SK-N-SH treated with all-trans-retinoic acid at 6 μM for 48 hours (cell line): ENCODE measurements at regions not wholly inside any gene's neighbourhood (a gene's known extent, or its start where the extent isn't known, plus 50 kb on each side); places are given as distances from the start of the nearest gene placed in this dataset.

Source experiments
- ATAC-seq: fragments of 200-7000 bp; cut with Tn5 transposase; 3 replicates; pipeline ENCODE4 v1.9.1; 2020; ENCODE audit warnings: mild to moderate bottlenecking, moderate library complexity
- ARNTL ChIP-seq: fragments of 450-650 bp; formaldehyde crosslinking; IDR thresholded peaks from 2 replicates; pipeline ENCODE4 v1.5.0; 2020; ENCODE audit warnings: low read depth, mild to moderate bottlenecking, moderate library complexity, borderline replicate concordance
- BACH2 ChIP-seq: fragments of 250-450 bp; sonication (Bioruptor Pico); IDR thresholded peaks from 2 replicates; pipeline ENCODE4 v1.9.0; 2021; ENCODE audit warnings: mild to moderate bottlenecking, borderline replicate concordance
- CSDC2 ChIP-seq: fragments of 250-450 bp; sonication (Bioruptor Pico); IDR thresholded peaks from 2 replicates; pipeline ENCODE4 v1.5.0; 2020; ENCODE audit warnings: mild to moderate bottlenecking, moderate library complexity
- ESRRG ChIP-seq: fragments of 250-450 bp; sonication (Bioruptor Pico); IDR thresholded peaks from 2 replicates; pipeline ENCODE4 v1.6.1; 2021; ENCODE audit warnings: mild to moderate bottlenecking
- GLIS3 ChIP-seq: fragments of 250-450 bp; sonication (Bioruptor Pico); IDR thresholded peaks from 2 replicates; pipeline ENCODE4 v1.5.0; 2020; ENCODE audit warnings: mild to moderate bottlenecking, moderate library complexity
- ISL1 ChIP-seq: fragments of 250-450 bp; sonication (Bioruptor Pico); IDR thresholded peaks from 2 replicates; pipeline ENCODE4 v2.1.2; 2022; ENCODE audit warnings: mild to moderate bottlenecking, moderate library complexity
- OSR1 ChIP-seq: fragments of 250-450 bp; sonication (Bioruptor Pico); IDR thresholded peaks from 2 replicates; pipeline ENCODE4 v1.8.0; 2022; ENCODE audit warnings: moderate library complexity, mild to moderate bottlenecking, inconsistent platforms
- RARB ChIP-seq: fragments of 250-450 bp; sonication (Bioruptor Pico); IDR thresholded peaks from 2 replicates; pipeline ENCODE4 v1.8.0; 2021; ENCODE audit warnings: mild to moderate bottlenecking, moderate library complexity
- SNAI2 ChIP-seq: fragments of 250-450 bp; sonication (Bioruptor Pico); IDR thresholded peaks from 2 replicates; pipeline ENCODE4 v1.5.0; 2020; ENCODE audit warnings: mild to moderate bottlenecking, moderate library complexity
- TCF4 ChIP-seq: fragments of 250-450 bp; sonication (Bioruptor Pico); IDR thresholded peaks from 2 replicates; pipeline ENCODE4 v1.8.0; 2021; ENCODE audit warnings: mild to moderate bottlenecking, moderate library complexity, borderline replicate concordance
- TOX ChIP-seq: fragments of 250-450 bp; sonication (Bioruptor Pico); IDR thresholded peaks from 2 replicates; pipeline ENCODE4 v1.8.0; 2021; ENCODE audit warnings: mild to moderate bottlenecking, moderate library complexity, borderline replicate concordance
- ZC3H10 ChIP-seq: fragments of 250-450 bp; sonication (Bioruptor Pico); IDR thresholded peaks from 2 replicates; pipeline ENCODE4 v1.5.1; 2021; ENCODE audit warnings: mild to moderate bottlenecking, moderate library complexity
- ZFP3 ChIP-seq: fragments of 250-450 bp; sonication (Bioruptor Pico); IDR thresholded peaks from 2 replicates; pipeline ENCODE4 v1.5.0; 2020; ENCODE audit warnings: mild to moderate bottlenecking, moderate library complexity
- ZFP30 ChIP-seq: fragments of 450-650 bp; formaldehyde crosslinking; IDR thresholded peaks from 2 replicates; pipeline ENCODE4 v1.5.0; 2022; ENCODE audit warnings: mild to moderate bottlenecking, moderate library complexity
- ZNF565 ChIP-seq: fragments of 450-650 bp; formaldehyde crosslinking; conservative IDR thresholded peaks from 2 replicates; pipeline ENCODE4 v1.5.0; 2020; ENCODE audit warnings: low read depth, mild to moderate bottlenecking, moderate library complexity
- ZNF70 ChIP-seq: fragments of 450-650 bp; formaldehyde crosslinking; IDR thresholded peaks from 2 replicates; pipeline ENCODE4 v1.5.0; 2020; ENCODE audit warnings: mild to moderate bottlenecking, moderate library complexity
- ZNF8 ChIP-seq: fragments of 450-650 bp; formaldehyde crosslinking; IDR thresholded peaks from 2 replicates; pipeline ENCODE4 v1.5.0; 2020; ENCODE audit warnings: mild to moderate bottlenecking, moderate library complexity
- TF ChIP-seq, protein P1 (sequence below): fragments of 250-450 bp; sonication (Bioruptor Pico); IDR thresholded peaks from 2 replicates; pipeline ENCODE4 v1.8.0; 2021; ENCODE audit warnings: low read depth, mild to moderate bottlenecking, moderate library complexity, borderline replicate concordance
- TF ChIP-seq, protein P2 (sequence below): fragments of 250-450 bp; sonication (Bioruptor Pico); IDR thresholded peaks from 2 replicates; pipeline ENCODE4 v1.8.0; 2020; ENCODE audit warnings: mild to moderate bottlenecking, moderate library complexity, borderline replicate concordance
- TF ChIP-seq, protein P3 (sequence below): fragments of 250-450 bp; sonication (Bioruptor Pico); IDR thresholded peaks from 2 replicates; pipeline ENCODE4 v1.5.1; 2021; ENCODE audit warnings: mild to moderate bottlenecking, moderate library complexity
- TF ChIP-seq, protein P4 (sequence below): fragments of 250-450 bp; sonication (Bioruptor Pico); IDR thresholded peaks from 2 replicates; pipeline ENCODE4 v1.5.0; 2020; ENCODE audit warnings: mild to moderate bottlenecking, moderate library complexity
- TF ChIP-seq, protein P5 (sequence below): fragments of 250-450 bp; sonication (Bioruptor Pico); IDR thresholded peaks from 2 replicates; pipeline ENCODE4 v1.5.1; 2020; ENCODE audit warnings: low read depth, mild to moderate bottlenecking, moderate library complexity

DNA sequence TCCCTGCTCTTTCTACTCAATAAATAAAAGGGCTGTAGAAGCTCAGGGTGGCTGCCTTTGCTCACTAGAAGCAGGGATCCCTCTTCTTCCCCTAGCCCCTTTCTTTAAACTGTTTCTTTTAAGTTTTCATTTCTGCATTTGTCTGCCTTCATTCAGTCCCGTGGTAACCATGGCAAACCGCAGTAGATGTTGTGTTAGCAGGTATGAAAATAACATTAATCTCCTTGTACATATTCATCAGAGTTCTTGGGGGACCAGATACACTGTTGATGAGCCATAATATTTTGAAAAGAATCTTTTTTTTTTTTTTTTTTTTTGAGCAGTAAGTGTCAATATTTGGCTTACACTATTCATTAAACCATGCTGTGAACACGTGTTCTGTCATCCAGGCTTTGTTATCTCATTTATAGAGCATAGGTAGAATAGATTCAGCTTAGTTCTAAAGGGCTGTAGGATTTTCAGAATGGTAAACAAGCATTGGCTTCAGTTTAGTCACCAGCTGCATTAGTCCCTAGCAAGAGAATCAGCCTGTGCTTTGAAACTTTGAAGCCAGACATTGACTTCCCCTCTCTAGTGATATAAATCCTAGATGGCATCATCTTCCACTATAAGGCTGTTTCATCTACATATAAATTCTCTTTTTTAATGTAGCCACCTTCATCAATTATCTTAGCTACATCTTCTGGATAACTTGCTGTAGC is 59.4 kb upstream of the SPRY2 start:
- ATAC-seq = no peak
- no peak for TF ChIP-seq ZFP3 (CRISPR knock-in tag)
- no peak for TF ChIP-seq TOX (CRISPR knock-in tag)
- no peak for TF ChIP-seq RARB (CRISPR knock-in tag)
- TF ChIP-seq, protein P1, sequence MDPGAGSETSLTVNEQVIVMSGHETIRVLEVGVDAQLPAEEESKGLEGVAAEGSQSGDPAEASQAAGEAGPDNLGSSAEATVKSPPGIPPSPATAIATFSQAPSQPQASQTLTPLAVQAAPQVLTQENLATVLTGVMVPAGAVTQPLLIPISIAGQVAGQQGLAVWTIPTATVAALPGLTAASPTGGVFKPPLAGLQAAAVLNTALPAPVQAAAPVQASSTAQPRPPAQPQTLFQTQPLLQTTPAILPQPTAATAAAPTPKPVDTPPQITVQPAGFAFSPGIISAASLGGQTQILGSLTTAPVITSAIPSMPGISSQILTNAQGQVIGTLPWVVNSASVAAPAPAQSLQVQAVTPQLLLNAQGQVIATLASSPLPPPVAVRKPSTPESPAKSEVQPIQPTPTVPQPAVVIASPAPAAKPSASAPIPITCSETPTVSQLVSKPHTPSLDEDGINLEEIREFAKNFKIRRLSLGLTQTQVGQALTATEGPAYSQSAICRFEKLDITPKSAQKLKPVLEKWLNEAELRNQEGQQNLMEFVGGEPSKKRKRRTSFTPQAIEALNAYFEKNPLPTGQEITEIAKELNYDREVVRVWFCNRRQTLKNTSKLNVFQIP (CRISPR knock-in tag) = no peak
- TF ChIP-seq ZNF565 = no peak
- TF ChIP-seq TCF4 = no peak
- no peak for TF ChIP-seq OSR1 (CRISPR knock-in tag)
- TF ChIP-seq ISL1 (CRISPR knock-in tag) = no peak
- TF ChIP-seq, protein P2, sequence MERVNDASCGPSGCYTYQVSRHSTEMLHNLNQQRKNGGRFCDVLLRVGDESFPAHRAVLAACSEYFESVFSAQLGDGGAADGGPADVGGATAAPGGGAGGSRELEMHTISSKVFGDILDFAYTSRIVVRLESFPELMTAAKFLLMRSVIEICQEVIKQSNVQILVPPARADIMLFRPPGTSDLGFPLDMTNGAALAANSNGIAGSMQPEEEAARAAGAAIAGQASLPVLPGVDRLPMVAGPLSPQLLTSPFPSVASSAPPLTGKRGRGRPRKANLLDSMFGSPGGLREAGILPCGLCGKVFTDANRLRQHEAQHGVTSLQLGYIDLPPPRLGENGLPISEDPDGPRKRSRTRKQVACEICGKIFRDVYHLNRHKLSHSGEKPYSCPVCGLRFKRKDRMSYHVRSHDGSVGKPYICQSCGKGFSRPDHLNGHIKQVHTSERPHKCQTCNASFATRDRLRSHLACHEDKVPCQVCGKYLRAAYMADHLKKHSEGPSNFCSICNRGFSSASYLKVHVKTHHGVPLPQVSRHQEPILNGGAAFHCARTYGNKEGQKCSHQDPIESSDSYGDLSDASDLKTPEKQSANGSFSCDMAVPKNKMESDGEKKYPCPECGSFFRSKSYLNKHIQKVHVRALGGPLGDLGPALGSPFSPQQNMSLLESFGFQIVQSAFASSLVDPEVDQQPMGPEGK (CRISPR knock-in tag) = no peak
- TF ChIP-seq BACH2 (CRISPR knock-in tag) = no peak
- no peak for TF ChIP-seq CSDC2 (CRISPR knock-in tag)
- no peak for TF ChIP-seq ZNF8 (CRISPR knock-in tag)
- TF ChIP-seq, protein P3, sequence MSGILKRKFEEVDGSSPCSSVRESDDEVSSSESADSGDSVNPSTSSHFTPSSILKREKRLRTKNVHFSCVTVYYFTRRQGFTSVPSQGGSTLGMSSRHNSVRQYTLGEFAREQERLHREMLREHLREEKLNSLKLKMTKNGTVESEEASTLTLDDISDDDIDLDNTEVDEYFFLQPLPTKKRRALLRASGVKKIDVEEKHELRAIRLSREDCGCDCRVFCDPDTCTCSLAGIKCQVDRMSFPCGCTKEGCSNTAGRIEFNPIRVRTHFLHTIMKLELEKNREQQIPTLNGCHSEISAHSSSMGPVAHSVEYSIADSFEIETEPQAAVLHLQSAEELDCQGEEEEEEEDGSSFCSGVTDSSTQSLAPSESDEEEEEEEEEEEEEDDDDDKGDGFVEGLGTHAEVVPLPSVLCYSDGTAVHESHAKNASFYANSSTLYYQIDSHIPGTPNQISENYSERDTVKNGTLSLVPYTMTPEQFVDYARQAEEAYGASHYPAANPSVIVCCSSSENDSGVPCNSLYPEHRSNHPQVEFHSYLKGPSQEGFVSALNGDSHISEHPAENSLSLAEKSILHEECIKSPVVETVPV (CRISPR knock-in tag) = no peak
- TF ChIP-seq ZNF70 (CRISPR knock-in tag) = no peak
- no peak for TF ChIP-seq ESRRG (CRISPR knock-in tag)
- TF ChIP-seq GLIS3 = no peak
- TF ChIP-seq, protein P4, sequence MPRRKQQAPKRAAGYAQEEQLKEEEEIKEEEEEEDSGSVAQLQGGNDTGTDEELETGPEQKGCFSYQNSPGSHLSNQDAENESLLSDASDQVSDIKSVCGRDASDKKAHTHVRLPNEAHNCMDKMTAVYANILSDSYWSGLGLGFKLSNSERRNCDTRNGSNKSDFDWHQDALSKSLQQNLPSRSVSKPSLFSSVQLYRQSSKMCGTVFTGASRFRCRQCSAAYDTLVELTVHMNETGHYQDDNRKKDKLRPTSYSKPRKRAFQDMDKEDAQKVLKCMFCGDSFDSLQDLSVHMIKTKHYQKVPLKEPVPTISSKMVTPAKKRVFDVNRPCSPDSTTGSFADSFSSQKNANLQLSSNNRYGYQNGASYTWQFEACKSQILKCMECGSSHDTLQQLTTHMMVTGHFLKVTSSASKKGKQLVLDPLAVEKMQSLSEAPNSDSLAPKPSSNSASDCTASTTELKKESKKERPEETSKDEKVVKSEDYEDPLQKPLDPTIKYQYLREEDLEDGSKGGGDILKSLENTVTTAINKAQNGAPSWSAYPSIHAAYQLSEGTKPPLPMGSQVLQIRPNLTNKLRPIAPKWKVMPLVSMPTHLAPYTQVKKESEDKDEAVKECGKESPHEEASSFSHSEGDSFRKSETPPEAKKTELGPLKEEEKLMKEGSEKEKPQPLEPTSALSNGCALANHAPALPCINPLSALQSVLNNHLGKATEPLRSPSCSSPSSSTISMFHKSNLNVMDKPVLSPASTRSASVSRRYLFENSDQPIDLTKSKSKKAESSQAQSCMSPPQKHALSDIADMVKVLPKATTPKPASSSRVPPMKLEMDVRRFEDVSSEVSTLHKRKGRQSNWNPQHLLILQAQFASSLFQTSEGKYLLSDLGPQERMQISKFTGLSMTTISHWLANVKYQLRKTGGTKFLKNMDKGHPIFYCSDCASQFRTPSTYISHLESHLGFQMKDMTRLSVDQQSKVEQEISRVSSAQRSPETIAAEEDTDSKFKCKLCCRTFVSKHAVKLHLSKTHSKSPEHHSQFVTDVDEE (CRISPR knock-in tag) = no peak
- no peak for TF ChIP-seq ARNTL
- TF ChIP-seq ZC3H10 (CRISPR knock-in tag) = no peak

DNA sequence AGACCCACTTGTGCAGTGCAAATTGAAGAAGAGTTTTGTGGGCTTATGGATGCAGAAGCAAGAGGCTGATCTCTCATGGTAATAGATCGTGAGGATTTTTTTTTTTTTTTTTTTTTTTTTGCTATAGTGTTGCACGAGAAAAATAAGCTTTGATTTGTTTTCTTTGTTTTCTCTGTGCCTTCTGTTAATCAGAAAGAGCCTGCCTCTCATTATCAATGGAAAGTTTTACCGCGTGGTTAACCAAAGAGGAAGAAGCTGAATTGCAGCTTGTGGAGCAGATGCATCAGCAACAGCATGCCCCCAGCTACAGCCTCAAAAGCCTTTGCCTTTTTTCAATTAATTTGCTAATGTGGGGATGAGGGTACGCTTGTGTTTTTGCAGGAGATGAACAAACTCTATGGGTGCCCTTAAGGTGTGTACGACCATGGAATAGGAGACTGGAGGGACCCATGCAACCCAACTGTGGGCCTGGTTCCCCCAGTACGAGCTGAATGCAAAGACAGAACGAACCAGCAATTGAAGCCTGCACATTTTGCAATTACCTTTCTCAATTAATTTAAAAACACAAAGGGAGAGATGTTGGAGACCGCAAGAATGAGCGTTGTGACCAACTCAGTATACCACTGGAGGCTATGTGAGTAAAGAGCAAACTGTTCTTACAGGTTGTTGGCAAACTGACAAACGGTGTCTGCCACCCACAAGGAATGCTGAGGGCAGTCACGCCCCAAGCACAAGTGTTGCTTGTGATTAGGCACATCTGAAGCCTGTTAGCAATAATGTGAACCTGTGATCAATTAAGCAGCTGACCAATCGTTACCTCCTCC is 58.6 kb upstream of the SPRY2 start:
- no peak for ATAC-seq
- TF ChIP-seq, protein P5, sequence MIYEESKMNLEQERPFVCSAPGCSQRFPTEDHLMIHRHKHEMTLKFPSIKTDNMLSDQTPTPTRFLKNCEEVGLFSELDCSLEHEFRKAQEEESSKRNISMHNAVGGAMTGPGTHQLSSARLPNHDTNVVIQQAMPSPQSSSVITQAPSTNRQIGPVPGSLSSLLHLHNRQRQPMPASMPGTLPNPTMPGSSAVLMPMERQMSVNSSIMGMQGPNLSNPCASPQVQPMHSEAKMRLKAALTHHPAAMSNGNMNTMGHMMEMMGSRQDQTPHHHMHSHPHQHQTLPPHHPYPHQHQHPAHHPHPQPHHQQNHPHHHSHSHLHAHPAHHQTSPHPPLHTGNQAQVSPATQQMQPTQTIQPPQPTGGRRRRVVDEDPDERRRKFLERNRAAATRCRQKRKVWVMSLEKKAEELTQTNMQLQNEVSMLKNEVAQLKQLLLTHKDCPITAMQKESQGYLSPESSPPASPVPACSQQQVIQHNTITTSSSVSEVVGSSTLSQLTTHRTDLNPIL = no peak
- TF ChIP-seq, protein P1 (CRISPR knock-in tag) = no peak
- no peak for TF ChIP-seq ZFP3 (CRISPR knock-in tag)
- TF ChIP-seq BACH2 (CRISPR knock-in tag) = no peak
- no peak for TF ChIP-seq OSR1 (CRISPR knock-in tag)
- TF ChIP-seq CSDC2 (CRISPR knock-in tag) = no peak
- no peak for TF ChIP-seq ZNF8 (CRISPR knock-in tag)
- no peak for TF ChIP-seq SNAI2 (CRISPR knock-in tag)
- TF ChIP-seq TCF4 = no peak
- TF ChIP-seq TOX (CRISPR knock-in tag) = no peak
- TF ChIP-seq ISL1 (CRISPR knock-in tag) = no peak
- no peak for TF ChIP-seq ZFP30
- no peak for TF ChIP-seq ZC3H10 (CRISPR knock-in tag)
- TF ChIP-seq, protein P2 (CRISPR knock-in tag) = no peak
- no peak for TF ChIP-seq ESRRG (CRISPR knock-in tag)
- TF ChIP-seq, protein P3 (CRISPR knock-in tag) = no peak
- TF ChIP-seq GLIS3 = no peak
